Stimulated activated CD4-positive, alpha-beta T cell treated with anti-CD3 and anti-CD28 coated beads, Interleukin-2, amount 100 ng/mL, for 24 hours (primary cell): ENCODE measurements at regions not wholly inside any gene's neighbourhood (a gene's known extent, or its start where the extent isn't known, plus 50 kb on each side); places are given as distances from the start of the nearest gene placed in this dataset.
"Not testable (repeated sequence)": the region's sequence is repeated elsewhere in the genome, so short reads cannot be mapped to it uniquely, and the experiment has no call there.

Experiments used
- DNase-seq, 2 donors: peaks; one replicate each; pipeline ENCODE4 v3.0.0-alpha.2; 2020

DNA sequence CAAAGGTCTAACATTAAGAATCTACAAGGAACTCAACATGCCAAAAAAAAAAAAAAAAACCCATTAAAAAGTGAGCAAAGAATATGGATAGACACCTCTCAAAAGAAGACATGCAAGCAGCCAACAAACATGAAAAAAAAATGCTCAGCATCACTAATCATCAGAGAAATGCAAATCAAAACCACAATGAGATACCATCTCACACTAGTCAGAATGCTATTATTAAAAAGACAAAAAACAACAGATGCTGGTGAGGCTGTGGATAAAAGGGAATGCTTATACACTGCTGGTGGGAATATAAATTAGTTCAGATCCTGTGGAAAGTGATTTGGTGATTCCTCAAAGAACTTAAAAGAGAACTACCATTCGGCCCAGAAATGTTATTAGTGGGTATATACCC is 257.7 kb upstream of the PLET1 start:
- no peak for DNase-seq

GRCh38 chr11:112519751-112520150 is 259.1 kb upstream of the PLET1 start:
- no peak for DNase-seq

- DNase-seq: no peak
These were observed 259.7 kb upstream of the PLET1 start for GRCh38 chr11:112520354-112520753.

GRCh38 chr11:112522536-112522935 is 261.9 kb upstream of the PLET1 start:
- DNase-seq: no peak

GRCh38 chr11:112523031-112523430 is 262.4 kb upstream of the PLET1 start:
- no peak for DNase-seq

GRCh38 chr11:112523477-112523876 is 262.8 kb upstream of the PLET1 start:
- DNase-seq: no peak

DNA sequence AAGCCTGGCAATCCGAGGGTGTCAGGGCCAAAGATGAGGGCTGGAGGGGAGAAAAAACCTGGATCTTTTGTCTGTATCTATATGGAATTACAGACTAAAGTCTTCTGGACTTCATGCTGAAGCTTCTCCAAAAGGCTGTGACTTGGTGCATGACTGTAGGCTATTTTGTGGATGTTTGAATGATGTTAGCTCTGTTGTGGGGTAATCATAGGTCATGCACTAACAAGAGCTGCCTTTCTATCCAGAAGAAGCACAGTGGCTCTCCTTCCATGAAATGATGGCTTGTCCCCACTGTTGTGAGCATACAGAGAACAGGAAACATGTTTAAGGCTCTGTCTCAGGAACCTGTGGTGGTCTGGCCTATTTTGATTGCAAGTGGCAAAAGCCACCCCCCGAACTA is 263.3 kb upstream of the PLET1 start:
- DNase-seq: no peak

GRCh38 chr11:112524798-112525197 is 264.1 kb upstream of the PLET1 start:
- DNase-seq: no peak

GRCh38 chr11:112525270-112525669 is 264.6 kb upstream of the PLET1 start:
- no peak for DNase-seq

DNA sequence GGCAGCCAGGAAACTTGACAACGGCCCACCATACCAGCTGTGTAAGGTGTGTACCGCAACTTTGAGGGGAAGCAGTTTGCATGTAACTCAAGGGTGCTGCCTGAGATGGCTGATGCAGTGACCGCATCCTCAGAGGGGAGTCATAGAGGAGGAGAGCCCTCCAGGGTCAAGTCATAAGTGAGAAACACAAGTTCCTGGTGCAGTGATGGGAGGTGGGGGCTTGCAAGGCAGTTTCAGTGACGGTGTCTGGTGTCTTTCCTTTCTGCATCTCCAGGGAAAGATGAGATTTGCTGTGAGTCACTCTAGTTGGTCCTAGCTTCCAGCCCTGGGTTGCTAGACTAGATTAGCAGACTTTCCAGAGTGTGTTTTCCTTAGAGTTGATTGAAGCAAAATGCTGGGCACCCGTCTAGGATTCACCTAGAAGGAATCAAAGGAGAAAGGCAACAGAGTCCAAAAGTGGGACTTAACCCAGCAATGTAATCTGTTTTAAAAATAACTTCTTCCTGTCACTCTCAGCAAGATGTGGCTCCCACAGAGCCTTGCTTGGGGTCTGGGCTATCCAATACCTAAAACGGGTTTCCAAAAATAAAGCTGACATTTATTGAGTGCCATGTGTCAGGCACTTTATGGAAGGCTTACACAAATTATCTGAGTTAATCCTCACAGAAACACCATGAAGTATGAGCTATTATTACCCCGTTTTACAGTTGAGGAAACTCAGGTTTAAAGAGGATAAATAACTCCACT is 265.4 kb upstream of the PLET1 start:
- no peak for DNase-seq

- DNase-seq: peak; percentile 13 to 19
These were observed 266.2 kb upstream of the PLET1 start for GRCh38 chr11:112526699-112527416.

DNA sequence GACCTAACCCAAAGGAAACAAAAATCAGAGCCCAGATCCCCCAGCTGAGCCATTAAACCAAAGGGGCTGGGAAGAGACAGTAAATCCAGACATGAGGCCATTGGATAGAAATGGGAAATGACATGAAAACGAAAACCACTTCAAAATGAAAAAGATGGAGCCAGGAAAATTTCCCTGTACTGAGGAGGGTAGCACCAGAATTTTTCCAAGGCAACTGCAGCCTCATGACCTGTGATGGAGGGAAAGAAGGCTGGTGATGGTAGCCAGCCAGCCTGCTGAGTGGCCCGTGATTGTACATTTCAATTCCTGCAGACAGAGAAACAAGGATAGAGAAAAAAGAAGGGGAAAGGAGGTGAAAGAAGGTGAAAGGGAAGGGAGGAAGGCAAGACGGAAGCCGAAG is 268.4 kb upstream of the PLET1 start:
- DNase-seq: no peak

GRCh38 chr11:112532506-112532905 is 271.8 kb upstream of the PLET1 start:
- DNase-seq: no peak

DNA sequence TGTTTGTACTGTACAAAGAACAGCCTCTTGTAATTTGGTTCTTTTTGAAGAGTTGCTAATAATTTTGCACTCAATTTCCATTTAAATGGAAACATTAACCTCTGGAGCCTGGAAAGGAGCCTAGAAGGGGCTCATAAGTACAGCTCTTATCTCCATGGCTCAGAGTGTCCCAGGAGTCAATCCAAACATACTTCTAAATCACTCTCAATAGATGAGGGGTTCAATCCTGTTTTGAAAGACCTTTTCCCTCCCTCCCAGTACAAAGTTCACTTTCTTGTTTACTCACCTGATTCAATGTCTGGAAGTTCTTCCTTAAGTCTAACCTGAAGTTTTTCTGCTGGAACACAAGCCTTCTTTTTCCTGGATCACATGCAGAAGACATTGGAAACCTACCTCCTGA is 273.0 kb upstream of the PLET1 start:
- no peak for DNase-seq

DNA sequence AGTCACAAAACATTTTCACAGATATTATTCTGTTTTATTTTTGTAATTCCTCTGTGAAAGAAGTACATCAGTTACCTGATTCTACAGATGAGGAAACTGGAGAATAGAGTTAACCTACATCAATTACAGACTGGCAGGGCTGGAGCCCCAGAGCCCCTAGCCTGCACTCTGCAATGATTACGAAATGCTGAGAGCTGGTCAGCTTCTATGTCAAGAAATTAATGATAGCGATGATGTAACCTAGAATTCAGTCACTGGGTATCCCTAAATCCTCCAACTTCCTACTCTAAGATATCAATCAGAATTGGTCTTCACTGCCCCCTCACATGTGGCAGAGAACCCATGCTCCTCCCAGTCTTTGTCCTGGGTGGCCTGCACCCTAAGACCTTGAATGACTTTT is 273.5 kb upstream of the PLET1 start:
- DNase-seq: no peak

- no peak for DNase-seq
These were observed 276.4 kb upstream of the PLET1 start for GRCh38 chr11:112537026-112537425.

DNA sequence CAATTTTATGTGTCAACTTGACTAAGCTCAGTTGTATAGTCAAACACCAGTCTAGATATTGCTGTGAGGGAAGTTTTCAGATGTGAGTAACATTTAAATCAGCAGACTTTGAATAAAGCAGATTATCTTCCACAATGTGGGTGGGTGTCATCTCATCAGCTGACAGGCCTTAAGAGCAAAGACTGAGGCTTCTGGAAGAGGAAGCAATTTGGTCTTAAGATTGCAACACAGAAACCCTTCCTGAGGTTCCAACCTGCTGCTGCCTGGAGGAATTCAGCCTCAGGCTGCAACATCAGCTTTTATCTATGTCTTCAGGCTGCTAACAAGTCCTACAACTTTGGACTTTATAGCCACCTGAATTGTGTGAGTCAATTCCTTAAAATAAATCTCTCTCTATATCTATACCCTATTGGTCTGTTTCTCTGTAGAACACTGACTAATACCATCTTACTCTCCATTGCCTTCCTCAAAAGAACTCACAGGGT is 277.2 kb upstream of the PLET1 start:
- no peak for DNase-seq

- no peak for DNase-seq
These were observed 278.0 kb upstream of the PLET1 start for GRCh38 chr11:112538534-112539280.

- not testable (repeated sequence) for DNase-seq
These were observed 278.6 kb upstream of the PLET1 start for GRCh38 chr11:112539281-112539555.

GRCh38 chr11:112539741-112540140 is 279.1 kb upstream of the PLET1 start:
- no peak for DNase-seq

- DNase-seq: no peak
These were observed 279.6 kb upstream of the PLET1 start for GRCh38 chr11:112540261-112540660.

DNA sequence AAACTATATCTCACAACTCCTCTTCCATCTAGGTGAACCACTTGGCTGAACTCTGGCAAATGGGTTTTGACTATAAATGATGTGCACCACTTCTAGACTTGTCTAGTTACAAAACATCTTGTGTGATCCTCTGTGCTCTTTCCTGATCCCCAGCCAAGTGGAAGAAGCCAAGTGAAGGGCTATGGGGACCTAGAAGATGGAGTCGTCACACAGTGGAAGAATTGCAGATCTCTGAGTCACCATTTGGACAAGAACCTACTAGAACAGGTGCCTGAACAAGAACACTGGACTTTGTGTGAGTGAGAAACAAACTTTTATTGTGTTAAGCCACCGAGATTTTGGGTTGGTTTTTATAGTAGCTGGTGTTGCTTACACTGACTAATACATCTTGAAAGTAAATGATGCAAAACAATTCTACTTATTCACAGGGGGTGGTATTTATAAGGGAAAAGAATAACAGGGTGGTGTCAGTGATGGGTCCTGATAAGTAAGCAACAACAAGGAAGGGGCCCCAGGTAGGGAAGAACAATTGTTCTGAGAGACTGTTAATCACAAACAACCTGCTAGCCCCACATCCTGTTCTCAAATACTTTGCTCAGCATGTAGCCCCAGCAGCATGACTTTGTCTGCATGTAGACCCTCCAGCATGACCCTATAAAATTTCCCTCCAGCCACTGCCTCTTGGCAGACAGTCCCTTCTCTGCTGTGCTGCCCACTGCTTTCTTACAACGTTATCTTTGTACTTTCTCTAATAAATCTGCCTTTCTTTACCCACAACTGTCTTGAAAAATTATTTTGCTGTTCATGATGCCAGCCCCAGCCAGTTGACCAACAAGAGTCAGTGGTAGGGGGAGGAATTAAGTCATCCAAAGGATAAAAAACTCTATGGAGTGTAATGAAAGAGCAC is 280.7 kb upstream of the PLET1 start:
- DNase-seq: no peak

DNA sequence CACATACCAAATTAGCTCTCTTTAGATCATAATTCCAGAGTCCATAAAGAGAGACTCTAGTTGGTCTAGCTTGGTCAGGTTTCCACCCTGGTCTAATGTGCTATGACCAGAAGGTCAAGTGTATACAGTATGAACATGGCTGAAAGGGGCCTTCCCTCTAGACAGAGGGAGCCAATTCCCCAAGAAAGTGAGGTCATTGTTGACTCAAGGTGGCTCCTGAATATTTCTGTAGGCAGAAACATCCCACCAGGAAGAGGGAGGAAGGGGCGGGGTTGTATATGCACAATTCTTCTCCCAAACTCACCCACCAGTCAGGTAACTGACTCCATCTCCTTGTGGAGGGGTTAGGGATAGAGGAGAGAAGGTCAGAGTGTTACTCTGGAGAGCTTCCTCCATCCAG is 281.8 kb upstream of the PLET1 start:
- DNase-seq: no peak
